ENCODE measurements at regions not wholly inside any gene's neighbourhood (a gene's known extent, or its start where the extent isn't known, plus 50 kb on each side); places are given as distances from the start of the nearest gene placed in this dataset.

GRCh38 chr16:85285681-85286065 lies 173.4 kb upstream of the CIBAR2 start:
- in situ Hi-C loops (cut with MboI; ENCODE audit: low sequenced_read_pairs) (no loop called here), intact Hi-C loops (cut with micrococcal nuclease) (no loop called here), dilution Hi-C loops (cut with HindIII; ENCODE audit: low sequenced_read_pairs, unreplicated experiment) (no loop called here)
- Histone ChIP-seq H3K36me3 (ENCODE audit: control insufficient read depth, insufficient read depth, low read length) (peaks cover 5% of the 10 kb centered on the region; the same call in 1 of the 2 replicates), H2AK9ac (replicated peaks; ENCODE audit: low read depth, low read length, poor library complexity) (peak overlapping the region; percentile 74), H3K56ac (ENCODE audit: extremely low read depth, insufficient read depth, low read length) (no peak overlapping the region), H4K5ac (ENCODE audit: low read depth, low read length) (no peak overlapping the region), H3K27ac (ENCODE audit: insufficient read depth, low read length) (no peak overlapping the region), H4K8ac (ENCODE audit: low read depth in 2 of 2, low read length in 2 of 2) (no peak overlapping the region), H3K9me3 (ENCODE audit: control insufficient read depth, insufficient read depth, low read length) (no peaks in the 10 kb centered on the region), H2BK5ac (ENCODE audit: low read depth, low read length, poor library complexity, severe bottlenecking) (no peak overlapping the region), H3K4me1 (ENCODE audit: control insufficient read depth, insufficient read depth, low read length) (peaks cover 17% of the 10 kb centered on the region), H3K23ac (ENCODE audit: low read depth, low read length) (peak overlapping the region; percentile 85), H2BK20ac (ENCODE audit: low read depth, low read length) (0 out of 2 replicates have a peak overlapping the region, but pooled peaks have one; percentile 3), H4K20me1 (ENCODE audit: insufficient read depth, low read length) (peaks cover 90% of the 10 kb centered on the region), H3K4me3 (ENCODE audit: insufficient read depth, low read depth, low read length) (no peak overlapping the region), H4K91ac (ENCODE audit: insufficient read depth, low read depth, low read length) (no peak overlapping the region), H2AK5ac (ENCODE audit: low read depth, low read length) (peak overlapping the region; percentile 65; the same call in 1 of the 2 replicates), H3K4ac (ENCODE audit: low read depth, low read length) (no peak overlapping the region), H3K4me2 (ENCODE audit: low read depth, low read length) (no peak overlapping the region), H3K18ac (ENCODE audit: low read depth, low read length) (no peak overlapping the region), H3K9ac (ENCODE audit: low read depth, low read length) (no peak overlapping the region), H3K9me1 (ENCODE audit: insufficient read depth, low read length) (peaks cover 14% of the 10 kb centered on the region; the same call in 1 of the 2 replicates), H2BK15ac (ENCODE audit: low read depth, low read length) (no peak overlapping the region), H2AFZ (replicated peaks; ENCODE audit: low read length, poor library complexity) (peak overlapping the region; percentile 25), H3K14ac (replicated peaks; ENCODE audit: low read depth, low read length) (no peak overlapping the region), H3K27me3 (ENCODE audit: control insufficient read depth, insufficient read depth, low read length) (no peaks in the 10 kb centered on the region), H2BK120ac (ENCODE audit: low read depth, low read length) (no peak overlapping the region), H3K79me1 (ENCODE audit: low read depth in 1 of 2, low read length in 2 of 2) (peaks cover 10 to 80% of the 10 kb centered on the region in 2 experiments)
- no peak for ATAC-seq (ENCODE audit: low read depth)
- no TSS peak for BruUV-seq (replicated peaks)
- 100% methylated on average over 1 of the region's 7 CpGs; no CpG with 5 or more reads in 1 of the 2 experiments for WGBS, 2 experiments (ENCODE audit: extremely low coverage in 2 of 2, insufficient read length in 1 of 2)
- POLR2A ChIA-PET (ENCODE audit: unreplicated experiment), result interaction anchor here (0.6 kb wide), 1 partner anchor 175 kb away, joined by 3 read pairs; no protein-coding TSS in a partner anchor
- no peak for DNase-seq
- CTCF ChIA-PET, result interaction anchor here (1.1 kb wide), 1 partner anchor 9 kb away, joined by 4 read pairs; no protein-coding TSS in a partner anchor
- TF ChIP-seq CTCF (conservative IDR thresholded peaks at IDR 0.05; ENCODE audit: low read depth, low read length) (no peak), CHD1 (IDR thresholded peaks at IDR 0.05; ENCODE audit: low read depth, low read length) (no peak), MAZ (IDR thresholded peaks at IDR 0.05; ENCODE audit: borderline replicate concordance, low read depth, low read length) (no peak), ELK1 (IDR thresholded peaks at IDR 0.05; ENCODE audit: borderline replicate concordance, low read depth, low read length) (no peak), SMC3 (IDR thresholded peaks at IDR 0.05; ENCODE audit: low read depth, low read length) (no peak), CEBPB (IDR thresholded peaks at IDR 0.05; ENCODE audit: low read depth, low read length) (no peak), RFX5 (IDR thresholded peaks at IDR 0.05; ENCODE audit: low read depth, low read length) (no peak), USF2 (IDR thresholded peaks at IDR 0.05; ENCODE audit: low read depth, low read length) (no peak), RAD21 (IDR thresholded peaks at IDR 0.05; ENCODE audit: low read length) (no peak), POLR2A (IDR thresholded peaks at IDR 0.05; ENCODE audit: low read depth, low read length) (no peak), NFE2L2 (IDR thresholded peaks at IDR 0.05; ENCODE audit: low read depth, low read length) (no peak), MXI1 (IDR thresholded peaks at IDR 0.05; ENCODE audit: borderline replicate concordance, low read depth, low read length) (no peak), MAFK (IDR thresholded peaks at IDR 0.05; ENCODE audit: low read depth, low read length) (no peak), BHLHE40 (IDR thresholded peaks at IDR 0.05; ENCODE audit: low read depth, low read length) (no peak), RCOR1 (IDR thresholded peaks at IDR 0.05; ENCODE audit: insufficient replicate concordance, low read length) (no peak), FOS (IDR thresholded peaks at IDR 0.05; ENCODE audit: low read depth, low read length) (no peak)

Measured in IMR-90 (cell line).